CD4-positive, alpha-beta T cell treated with Interleukin-17A for 4 hours (primary cell): ENCODE measurements at regions not wholly inside any gene's neighbourhood (a gene's known extent, or its start where the extent isn't known, plus 50 kb on each side); places are given as distances from the start of the nearest gene placed in this dataset.
"Not testable (repeated sequence)": the region's sequence is repeated elsewhere in the genome, so short reads cannot be mapped to it uniquely, and the experiment has no call there.

Experiments used
- DNase-seq: peaks from one replicate; pipeline ENCODE4 v3.0.0-alpha.2; 2020; ENCODE audit warnings: mixed read lengths

DNA sequence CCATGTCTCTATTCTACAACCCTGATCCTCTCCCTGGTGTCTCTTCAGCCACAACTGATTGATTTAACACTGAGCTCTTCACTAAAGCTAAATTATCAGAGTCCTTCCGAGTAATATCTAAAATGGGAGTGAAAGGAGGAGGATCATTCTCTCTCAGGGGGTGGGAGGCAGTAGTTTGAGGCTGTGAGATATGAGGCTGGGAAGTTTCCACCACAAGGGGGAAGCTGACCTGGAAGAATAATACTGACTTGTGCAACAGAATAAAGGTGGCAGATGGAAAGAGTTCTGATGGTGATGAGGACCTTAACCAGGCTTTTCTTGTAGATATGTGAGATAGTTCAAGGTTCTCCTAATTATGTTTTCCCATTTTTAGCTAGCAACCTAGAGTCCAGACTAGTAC lies 241.6 kb upstream of the VKORC1L1 start:
- not testable (repeated sequence) for DNase-seq

DNA sequence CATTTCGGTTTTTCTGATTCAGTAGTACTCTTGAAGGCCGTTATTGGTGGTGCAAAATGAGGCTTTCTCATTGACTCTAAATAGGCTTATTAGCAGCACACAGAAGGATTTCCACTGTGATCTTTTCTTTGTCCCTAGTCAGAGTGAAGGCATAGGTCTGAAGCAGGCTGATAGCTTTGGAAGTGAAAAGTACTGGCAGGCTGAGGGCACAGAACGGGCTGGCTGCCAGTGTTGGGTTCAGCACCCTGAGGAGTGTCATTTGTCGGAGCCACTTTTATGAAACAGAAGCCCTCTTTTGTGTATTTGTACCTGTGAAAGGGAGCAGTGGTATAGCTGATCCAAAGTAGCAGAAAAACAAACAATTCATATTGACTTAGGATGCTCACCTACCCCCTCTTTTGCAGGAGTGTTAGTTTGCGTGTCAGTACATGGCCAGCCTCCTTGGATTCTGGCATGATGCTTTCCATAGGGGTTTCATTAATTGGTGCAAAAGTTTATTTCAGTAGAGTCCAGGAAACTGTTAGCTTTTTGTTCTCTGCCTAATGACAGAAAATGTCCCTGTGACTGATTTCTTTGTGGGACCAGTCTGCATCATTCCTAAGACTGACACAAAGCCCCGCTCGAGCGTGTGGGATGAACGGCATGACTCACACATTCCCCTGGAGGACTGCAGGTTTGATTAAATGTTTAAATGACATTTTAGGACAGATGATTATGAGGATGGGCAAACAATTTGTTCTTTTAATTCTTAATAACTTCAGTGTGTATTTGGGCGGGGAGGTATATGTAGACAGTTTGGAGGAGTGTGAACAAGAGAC lies 239.1 kb upstream of the VKORC1L1 start:
- DNase-seq = not testable (repeated sequence)

DNA sequence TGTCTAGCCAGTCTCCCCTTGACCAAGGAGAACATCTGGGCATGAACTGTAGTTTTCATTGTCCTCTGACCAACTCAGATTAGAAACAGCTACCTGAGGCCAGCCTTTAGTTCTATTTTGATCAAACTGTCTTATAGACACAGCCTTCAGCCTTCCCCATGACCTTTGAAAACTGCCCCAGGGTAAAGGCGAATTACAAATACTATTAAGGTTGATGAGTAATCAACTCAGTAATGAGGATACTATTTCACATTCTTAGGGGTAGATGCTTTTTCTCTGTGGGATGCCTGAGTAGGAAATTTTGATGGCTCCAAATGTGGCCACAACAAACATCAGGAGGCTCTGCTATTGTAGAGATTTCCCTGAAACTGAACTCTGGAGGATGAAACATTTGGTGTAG lies 234.0 kb upstream of the VKORC1L1 start:
- not testable (repeated sequence) for DNase-seq

DNA sequence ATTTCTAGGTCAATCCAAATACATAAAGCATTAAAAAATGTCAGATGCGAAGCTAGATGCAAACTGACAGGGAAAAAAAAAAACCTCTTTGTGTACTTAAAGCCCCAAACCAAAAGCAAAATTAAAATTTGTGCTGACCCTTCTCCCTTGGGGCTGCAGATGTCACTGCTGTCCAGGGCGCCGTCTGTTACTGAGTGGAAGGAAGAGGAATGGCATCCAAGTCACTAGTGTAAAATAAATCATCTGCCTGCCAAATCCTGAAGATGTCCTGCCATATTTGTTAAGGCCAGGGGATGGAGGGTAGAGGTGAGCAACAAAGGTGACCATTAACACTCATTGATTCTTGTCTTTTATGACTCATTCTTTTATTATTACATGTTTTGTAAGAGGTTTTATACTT lies 233.2 kb upstream of the VKORC1L1 start:
- DNase-seq = not testable (repeated sequence)

DNA sequence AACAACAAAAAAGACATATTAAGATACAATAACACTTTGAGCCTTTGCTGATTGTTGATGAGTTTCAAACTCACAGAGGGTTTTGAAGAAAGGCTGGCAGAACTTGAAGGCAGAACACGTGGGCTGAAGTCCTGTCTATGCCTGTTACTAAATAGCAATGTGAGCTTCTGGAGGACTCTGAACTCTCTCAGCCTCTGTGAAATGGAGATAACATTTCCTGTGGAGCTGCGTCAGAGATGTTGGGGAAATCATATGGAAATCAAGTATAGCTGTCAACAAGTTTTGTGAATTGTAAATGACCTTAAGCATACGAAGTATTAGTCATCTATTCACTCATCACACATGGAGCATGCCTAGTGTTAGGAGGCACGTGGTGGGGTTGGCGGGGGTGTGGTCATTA lies 229.4 kb upstream of the VKORC1L1 start:
- not testable (repeated sequence) for DNase-seq

DNA sequence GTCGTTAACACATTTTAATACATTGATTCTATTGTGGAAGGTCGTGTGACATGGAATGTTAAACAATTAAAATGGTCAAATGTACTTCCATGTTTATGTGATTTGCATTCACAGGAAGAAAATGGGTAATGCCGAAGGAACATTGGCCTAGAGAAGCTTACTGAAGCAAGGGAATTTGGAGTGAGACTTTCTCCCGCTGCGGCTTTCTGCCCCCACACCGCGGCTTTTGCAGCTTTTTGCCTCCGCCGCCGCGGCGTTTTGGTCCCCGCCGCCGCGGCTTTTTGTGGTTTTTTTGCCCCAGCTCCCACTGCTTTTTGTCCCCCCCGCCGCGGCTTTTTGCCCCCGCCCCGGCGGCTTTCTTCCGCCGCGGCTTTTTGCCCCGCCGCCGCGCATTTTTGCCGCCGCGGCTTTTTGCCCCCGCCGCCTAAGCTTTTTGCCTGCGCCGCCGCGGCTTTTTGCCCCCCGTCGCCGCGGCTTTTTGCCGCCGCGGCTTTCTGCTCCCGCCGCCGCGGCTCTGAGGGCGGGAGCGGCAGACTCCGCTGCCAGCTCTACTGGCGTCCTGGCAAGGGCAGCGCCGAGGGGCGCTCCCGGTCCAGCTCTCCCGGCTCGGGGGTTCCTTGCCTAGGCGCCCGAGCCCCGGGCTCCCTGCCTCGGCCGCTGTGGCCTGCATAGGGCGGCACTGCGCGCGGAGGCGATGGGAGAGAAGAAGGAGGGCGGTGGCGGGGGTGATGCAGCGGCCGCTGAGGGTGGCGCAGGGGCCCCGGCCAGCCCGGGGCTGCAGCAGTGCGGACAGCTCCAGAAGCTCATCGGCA lies 225.5 kb upstream of the VKORC1L1 start:
- not testable (repeated sequence) for DNase-seq

DNA sequence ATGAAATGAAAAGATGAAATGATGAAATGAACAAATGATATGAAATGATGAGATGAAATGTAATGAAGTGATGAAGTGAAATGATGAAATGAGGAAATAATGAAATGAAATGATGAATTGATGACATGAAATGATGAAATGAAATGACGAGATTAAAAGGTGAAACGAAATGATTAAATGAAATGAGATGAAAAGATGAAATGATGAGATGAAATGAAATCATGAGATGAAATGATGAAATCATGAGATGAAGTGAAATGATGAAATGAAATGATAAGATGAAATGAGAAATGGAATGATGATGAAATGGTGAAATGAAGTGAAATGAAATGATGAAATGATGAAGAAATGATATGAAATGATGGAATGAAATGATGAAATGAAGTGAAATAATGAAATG lies 221.7 kb upstream of the VKORC1L1 start:
- DNase-seq = not testable (repeated sequence)

DNA sequence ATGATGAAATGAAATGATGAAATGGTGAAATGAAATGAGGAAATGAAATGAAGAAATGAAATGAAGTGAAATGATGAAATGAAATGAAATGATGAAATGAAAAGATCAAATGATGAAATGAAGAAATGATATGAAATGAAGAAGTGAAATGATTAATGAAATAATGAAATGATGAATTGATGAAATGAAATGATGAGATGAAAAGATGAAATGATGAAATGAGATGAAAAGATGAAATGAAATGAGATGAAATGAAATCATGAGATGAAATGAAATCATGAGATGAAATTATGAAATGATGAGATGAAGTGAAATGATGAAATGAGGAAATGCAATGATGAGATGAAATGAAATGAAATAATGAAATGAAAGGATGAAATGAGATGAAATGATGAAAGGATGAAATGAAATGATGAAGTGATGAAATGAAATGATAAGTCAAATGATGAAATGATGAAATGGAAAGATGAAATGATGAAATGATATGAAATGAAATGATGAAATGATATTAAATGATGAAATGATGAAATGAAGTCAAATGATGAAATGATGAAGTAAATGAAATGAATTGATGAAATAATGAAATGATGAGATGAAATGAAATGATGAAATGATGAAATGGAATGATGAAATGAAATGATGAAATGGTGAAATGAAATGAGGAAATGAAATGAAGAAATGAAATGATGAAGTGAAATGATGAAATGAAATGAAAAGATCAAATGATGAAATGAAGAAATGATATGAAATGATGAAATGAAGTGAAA lies 220.9 kb upstream of the VKORC1L1 start:
- DNase-seq = not testable (repeated sequence)

DNA sequence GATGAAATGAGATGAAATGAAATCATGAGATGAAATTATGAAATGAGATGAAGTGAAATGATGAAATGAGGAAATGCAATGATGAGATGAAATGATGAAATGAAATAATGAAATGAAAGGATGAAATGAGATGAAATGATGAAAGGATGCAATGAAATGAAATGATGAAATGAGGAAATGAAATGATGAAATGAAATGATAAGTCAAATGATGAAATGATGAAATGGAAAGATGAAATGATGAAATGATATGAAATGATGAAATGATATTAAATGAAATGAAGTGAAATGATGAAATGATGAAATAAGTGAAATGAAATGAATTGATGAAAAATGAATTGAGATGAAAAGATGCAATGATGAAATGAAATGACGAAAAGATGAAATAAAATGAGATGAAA lies 220.2 kb upstream of the VKORC1L1 start:
- DNase-seq = not testable (repeated sequence)

DNA sequence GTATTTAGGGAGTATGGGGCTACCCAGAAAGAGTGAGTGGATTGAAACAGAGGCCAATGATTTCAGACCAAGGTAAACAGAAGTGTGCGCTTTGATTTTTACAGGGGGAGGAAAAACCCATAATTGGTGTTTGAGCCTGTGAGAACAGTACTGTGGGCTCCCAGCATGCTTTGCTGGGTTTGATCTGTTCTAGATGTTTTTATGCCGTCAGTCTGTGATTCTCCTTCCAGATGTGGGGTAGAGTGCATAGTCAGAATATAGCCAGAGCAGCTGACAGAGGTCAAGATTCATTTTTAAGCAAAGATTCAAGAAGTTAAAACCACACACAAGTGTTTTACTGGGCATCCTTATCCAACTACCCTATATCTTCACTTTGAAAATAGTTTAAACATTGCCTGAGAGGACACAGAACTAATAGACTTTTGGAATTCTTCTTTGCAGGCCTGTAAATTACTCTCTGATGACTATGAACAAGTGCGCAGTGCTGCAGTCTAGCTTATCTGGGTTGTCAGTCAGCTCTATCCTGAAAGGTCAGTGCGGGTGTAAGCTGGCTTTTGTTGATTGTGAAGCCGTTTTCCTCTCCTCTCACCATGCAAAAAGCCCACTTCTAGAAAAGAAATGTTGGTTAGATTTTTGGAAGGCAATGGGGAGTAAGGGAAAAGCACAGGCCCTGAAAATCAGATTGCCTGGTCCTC lies 216.2 kb upstream of the VKORC1L1 start:
- not testable (repeated sequence) for DNase-seq

DNA sequence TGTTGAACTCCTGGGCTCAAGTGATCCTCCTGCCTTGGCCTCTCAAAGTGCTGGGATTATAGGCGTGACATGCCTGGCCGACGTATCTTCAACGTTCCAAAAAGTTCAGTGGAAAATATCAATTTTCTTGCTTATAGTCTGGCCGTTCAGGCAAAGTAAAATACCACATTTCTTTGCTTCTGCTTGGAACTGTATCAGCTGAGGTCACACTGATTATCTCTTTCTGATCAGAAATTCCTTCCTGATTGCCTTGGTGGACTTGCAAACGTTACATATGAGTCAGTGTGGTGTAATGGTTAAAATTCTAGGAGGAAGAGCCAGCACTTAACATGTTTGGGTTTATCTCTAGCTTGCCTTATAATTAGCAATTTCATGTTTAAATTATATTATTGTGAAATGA lies 189.5 kb upstream of the VKORC1L1 start:
- DNase-seq = not testable (repeated sequence)

DNA sequence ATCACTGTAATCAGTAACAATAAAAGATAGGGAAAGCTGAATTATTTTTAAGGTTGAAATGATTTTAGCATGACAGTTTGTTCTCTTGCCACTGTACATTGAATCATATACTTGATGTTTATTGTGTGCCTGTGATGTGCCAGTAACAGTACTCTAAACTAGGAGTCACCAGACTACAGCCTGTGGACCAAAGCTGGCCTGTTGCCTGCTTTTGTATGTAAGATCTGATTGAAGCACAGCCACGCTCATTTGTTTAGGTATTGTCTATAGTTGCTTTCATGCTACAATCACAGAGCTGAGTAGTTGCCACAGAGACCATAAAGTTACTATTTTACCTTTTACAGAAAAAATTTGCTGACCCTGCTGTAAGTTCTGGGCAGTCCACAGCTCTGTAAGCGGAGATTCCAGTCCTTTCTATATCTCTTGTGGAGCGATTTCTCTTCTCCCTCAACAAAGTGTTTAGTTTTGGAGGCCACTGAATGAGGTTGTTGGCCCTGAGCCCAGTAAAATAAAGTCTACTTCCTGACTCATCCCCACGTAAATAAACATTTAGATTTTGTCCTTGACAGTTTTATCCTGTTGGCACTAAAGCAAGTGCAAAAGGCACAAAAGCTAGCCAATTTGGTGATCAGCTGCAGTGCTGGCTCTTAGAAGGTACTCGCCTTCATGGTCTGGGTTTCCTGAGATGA lies 173.7 kb upstream of the VKORC1L1 start:
- not testable (repeated sequence) for DNase-seq

DNA sequence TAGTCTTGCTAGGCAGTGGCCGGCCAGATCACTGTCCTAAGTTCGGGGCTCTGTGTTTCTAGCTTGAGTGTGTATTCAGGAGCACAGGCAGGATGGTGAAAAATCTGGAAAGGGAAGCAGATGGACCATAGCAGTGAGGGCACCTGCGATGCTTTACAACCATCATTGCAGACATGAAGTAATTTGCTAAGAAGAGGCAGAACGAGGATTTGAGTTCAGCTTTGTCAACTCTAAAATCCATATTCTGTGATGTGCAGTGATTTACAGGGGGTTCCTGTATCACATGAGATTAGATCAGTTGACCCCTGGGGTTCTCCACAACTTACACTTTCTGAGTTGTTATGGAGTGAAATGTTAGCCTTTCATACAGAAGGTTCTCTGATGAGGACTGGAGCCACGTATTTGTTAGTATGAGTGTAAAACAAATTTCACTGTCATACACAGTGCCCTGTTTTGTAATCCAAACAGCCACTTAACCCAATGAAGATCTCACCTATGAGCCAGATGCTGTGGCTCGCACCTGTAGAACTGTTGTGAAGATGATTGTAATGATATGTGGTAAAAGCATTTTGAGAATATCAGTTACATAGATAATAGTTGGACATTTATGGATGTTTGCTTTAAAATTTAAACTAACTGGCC lies 173.0 kb upstream of the VKORC1L1 start:
- not testable (repeated sequence) for DNase-seq

DNA sequence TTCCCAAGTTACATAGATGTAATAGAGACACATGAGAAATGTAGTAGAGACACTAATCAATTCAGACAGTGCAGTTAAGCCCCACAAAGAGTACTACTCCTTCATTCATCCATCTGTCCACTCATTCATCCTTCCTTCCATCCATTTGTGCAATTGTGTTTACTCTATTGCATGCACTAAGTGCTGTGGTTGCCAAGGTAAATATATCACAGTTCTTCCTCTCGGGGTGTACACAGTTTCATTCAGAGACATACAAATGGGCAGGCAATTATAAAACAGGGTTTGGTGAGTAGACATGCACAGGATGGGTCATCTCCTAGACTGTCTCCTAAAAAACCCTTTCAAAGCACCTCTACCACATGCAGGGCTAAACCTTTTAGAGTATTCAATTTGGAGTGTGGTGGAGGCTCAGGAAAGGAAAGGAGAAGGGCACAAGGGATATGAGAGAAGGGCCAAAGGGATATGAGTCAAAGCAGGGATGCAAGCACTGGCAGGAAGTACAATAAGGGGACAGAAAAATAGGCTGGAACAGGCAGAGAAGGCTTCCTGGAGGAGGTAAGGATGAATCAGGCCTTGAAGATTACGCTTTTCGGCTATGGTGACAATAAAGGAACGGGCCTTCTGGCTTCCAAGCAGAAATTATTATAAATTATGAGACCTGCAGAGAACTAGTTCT lies 153.6 kb upstream of the VKORC1L1 start:
- DNase-seq = not testable (repeated sequence)

DNA sequence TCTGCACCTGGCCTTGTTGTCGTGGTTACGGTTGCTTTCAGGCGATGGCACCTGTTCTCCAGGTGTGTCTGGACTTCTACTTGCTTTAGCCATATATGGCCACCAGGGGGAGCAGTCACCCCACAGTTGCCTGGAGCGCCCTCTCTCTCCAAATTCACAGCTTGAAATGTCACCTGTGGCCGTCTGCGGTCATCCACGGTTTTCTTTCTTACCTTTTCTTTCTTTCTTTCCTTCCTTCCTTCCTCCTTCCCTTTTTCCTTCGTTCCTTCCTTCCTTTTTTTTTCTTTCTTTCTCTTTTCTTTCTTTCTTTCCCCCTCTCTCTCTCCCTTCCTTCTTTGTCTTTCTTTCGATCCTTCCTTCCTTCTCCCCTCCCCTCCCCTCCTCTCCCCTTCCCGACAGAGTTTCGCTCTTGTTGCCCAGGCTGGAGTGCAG lies 150.5 kb upstream of the VKORC1L1 start:
- peak; percentile 79 for DNase-seq

DNA sequence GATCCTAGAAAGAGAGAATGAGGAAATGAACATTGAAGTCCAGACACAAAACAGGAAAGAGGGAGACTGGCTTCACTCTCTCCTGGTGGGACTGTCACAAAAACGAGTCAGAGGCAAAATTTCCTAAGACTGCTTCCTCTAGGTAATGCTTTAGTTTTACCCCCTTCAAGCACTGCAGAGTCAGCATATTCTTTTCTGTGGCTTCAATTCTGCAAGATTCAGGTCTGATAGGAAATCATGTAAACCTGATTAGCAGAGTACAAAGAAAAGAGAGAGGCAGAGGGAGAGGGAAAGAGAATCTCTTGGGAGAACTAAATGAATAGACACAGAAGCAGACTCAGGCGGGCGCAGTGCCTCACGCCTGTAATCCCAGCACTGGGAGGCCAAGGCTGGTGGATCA lies 145.7 kb upstream of the VKORC1L1 start:
- not testable (repeated sequence) for DNase-seq

DNA sequence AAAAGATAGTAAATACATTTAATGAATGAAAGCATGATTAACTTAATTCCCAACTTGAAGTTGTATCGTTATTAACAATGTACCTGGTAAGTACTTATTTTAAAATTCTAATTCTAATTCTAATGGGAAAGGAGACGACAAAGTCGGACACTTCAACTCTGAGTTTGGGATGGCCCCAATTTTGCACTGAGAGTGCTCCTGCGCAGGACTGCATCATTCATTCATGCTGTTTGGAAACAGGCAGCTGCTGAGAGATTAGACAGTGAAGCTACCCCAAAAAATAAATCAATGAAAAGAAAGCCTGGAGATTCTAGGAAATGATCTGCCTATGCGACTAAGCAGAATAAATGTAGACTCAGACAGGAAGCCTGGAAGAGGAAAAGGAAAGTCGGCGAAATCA lies 141.7 kb upstream of the VKORC1L1 start:
- no peak for DNase-seq

DNA sequence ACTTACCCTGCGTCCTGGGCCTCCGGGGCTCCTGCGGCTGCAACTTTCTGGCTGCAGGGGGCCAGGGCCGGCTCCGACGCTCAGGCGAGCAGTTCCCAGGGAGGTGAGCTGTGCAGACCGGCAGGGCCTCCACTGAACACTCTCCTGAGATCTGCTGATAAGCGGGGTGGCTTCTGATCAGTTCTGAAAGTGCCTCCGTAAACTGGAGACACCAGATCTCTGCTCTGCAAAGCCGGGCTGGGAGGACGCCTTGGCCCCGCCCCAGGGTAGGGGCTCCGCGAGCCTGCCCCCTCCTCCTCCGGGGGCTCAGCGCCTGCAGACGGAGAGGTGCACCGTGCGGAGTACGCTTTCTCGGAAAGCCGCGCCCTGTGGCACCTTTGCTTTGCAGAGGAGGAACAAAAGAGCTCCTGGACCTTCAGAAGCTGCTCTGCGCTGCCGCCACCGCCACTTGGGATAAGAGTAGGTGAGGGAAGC lies 141.3 kb upstream of the VKORC1L1 start:
- DNase-seq = peak; percentile 25

DNA sequence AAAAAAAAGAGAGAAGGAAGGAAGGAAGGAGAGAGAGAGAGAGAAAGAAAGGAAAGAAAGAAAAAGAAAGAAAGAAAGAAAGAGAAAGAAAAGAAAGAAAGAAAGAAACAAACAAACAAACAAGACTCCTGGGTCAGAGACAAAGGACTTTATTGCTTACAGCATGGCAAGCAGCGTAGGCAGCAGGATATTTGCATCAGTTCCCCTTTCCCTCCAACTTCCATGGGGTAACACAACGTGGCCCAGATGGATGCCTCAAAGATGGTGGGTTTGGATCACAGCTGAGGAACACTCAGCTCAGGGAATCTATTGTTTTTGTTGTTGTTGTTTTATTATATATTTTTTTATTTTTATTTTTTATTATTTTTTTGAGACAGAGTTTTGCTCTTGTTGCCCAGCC lies 128.5 kb upstream of the VKORC1L1 start:
- no peak for DNase-seq

DNA sequence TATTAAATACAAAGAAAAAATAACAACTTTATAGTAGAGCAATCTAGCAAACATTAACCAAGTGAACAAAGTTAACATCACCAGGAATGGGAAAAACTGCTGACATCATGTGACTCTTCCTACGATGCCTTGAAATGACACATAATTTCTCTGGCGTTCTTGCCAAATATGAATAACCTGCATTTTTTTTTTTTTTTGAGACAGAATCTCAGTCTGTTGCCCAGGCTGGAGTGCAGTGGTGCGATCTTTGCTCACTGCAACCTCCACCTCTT lies 126.5 kb upstream of the VKORC1L1 start:
- no peak for DNase-seq

DNA sequence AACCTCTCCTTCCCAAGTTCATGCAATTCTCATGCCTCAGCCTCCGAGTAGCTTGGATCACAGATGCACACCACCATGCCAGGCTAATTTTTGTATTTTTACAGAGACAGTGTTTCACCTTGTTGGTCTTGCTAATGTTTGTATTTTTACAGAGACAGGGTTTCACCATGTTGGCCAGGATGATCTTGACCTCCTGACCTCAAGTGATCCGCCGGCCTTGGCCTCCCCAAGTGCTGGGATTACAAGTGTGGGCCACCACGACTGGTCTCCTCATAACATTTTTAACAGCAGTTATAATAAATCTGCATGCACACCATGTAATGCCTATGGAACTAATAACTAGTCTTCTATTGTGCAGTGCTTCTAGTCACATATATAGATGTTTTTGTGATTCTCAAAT lies 123.8 kb upstream of the VKORC1L1 start:
- DNase-seq = no peak
